ENCODE measurements at regions not wholly inside any gene's neighbourhood (a gene's known extent, or its start where the extent isn't known, plus 50 kb on each side); places are given as distances from the start of the nearest gene placed in this dataset.

- TF ChIP-seq, protein P1, sequence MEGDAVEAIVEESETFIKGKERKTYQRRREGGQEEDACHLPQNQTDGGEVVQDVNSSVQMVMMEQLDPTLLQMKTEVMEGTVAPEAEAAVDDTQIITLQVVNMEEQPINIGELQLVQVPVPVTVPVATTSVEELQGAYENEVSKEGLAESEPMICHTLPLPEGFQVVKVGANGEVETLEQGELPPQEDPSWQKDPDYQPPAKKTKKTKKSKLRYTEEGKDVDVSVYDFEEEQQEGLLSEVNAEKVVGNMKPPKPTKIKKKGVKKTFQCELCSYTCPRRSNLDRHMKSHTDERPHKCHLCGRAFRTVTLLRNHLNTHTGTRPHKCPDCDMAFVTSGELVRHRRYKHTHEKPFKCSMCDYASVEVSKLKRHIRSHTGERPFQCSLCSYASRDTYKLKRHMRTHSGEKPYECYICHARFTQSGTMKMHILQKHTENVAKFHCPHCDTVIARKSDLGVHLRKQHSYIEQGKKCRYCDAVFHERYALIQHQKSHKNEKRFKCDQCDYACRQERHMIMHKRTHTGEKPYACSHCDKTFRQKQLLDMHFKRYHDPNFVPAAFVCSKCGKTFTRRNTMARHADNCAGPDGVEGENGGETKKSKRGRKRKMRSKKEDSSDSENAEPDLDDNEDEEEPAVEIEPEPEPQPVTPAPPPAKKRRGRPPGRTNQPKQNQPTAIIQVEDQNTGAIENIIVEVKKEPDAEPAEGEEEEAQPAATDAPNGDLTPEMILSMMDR (IDR thresholded peaks at IDR 0.05): 0 out of 2 replicates have a peak, but pooled peaks have one; percentile 9
- no peak for TF ChIP-seq MAX (IDR thresholded peaks at IDR 0.05; ENCODE audit: low read depth)
- TF ChIP-seq GABPA (IDR thresholded peaks at IDR 0.05; ENCODE audit: low read depth): no peak
- no peak for TF ChIP-seq NFIC (IDR thresholded peaks at IDR 0.05; ENCODE audit: borderline replicate concordance)
- no peak for TF ChIP-seq RFX5 (IDR thresholded peaks at IDR 0.05; ENCODE audit: low read length)
- no peak for TF ChIP-seq POLR2AphosphoS5 (IDR thresholded peaks at IDR 0.05; ENCODE audit: low read depth, low read length)
- TF ChIP-seq FOSL2 (IDR thresholded peaks at IDR 0.05; ENCODE audit: borderline replicate concordance, low read depth): no peak
- no peak for TF ChIP-seq YY1 (IDR thresholded peaks at IDR 0.05; ENCODE audit: low read depth)
- no peak for TF ChIP-seq TAF1 (IDR thresholded peaks at IDR 0.05; ENCODE audit: borderline replicate concordance, low read depth, low read length)
Observed at GRCh38 chr2:2843969-2844548, 513.0 kb upstream of the MYT1L start.
